Astrocyte of the spinal cord (primary cell): ENCODE measurements at regions not wholly inside any gene's neighbourhood (a gene's known extent, or its start where the extent isn't known, plus 50 kb on each side); places are given as distances from the start of the nearest gene placed in this dataset.
A peak's percentile ranks its signal among the peaks of the same experiment; 100 is the strongest.
"Not testable (repeated sequence)": the region's sequence is repeated elsewhere in the genome, so short reads cannot be mapped to it uniquely, and the experiment has no call there.

Source experiments
- DNase-seq: peaks from one replicate; pipeline ENCODE4 v3.0.0; 2011; ENCODE audit warnings: low read depth, low spot score
- H3K4me3 ChIP-seq: 2 replicates; pipeline ENCODE4 v1.5.1; 2011; ENCODE audit warnings: low read depth, mild to moderate bottlenecking, low read length, moderate library complexity
- in situ Hi-C: cut with HindIII; loops from 2 replicates; pipeline ENCODE4 v1.10.0; 2017; ENCODE audit warnings: low sequenced_read_pairs
- TF ChIP-seq, protein P1 (sequence below): IDR thresholded peaks from 2 replicates; pipeline ENCODE4 v1.5.1; 2012; ENCODE audit warnings: low read depth, mild to moderate bottlenecking, low read length, inconsistent platforms

DNA sequence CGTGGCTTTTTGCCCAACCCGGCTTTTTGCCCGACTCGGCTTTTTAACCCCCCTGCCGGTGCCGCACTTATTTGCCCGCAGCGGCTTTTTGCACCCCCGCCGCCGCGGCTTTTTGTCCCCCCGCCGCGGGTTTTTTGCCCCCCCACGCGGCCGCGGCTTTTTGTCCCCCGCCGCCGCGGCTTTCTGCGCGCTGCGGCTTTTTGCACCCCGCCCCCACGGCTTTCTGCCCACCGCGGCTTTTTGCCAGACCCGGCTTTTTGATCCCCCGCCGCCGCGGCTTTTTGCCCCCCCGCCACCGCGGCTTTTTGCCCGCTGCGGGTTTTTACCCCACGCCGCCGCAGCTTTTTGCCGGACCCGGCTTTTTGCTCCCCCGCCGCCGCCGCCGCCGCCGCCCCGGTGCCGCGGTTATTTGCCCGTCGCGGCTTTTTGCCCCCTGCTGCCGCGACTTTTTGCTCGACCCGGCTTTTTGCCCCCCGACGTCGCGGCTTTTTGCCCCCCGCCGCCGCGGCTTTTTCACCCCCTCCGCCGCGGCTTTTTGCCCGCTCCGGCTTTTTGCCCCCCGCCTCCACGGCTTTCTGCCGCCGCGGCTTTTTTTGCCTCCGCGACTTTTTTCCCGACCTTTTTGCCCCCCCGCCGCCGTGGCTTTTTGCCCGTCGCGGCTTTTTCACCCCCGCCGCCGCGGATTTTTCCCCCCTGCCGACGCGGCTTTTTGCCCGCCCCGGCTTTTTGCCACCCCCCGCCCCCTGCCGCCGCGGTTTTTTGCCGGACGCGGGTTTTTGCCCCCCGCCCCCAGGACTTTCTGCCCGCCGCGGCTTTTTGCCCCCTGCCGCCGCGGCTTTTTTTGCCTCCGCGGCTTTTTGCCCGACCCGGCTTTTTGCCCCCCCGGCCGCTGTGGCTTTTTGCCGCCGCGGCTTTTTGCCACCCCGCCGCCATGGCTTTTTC is 2786.5 kb downstream of the RPIA start:
- H3K4me3 ChIP-seq: peak overlapping the region; percentile 35
- DNase-seq: peak; percentile 25
- in situ Hi-C loops: no loop called here
- TF ChIP-seq, protein P1, sequence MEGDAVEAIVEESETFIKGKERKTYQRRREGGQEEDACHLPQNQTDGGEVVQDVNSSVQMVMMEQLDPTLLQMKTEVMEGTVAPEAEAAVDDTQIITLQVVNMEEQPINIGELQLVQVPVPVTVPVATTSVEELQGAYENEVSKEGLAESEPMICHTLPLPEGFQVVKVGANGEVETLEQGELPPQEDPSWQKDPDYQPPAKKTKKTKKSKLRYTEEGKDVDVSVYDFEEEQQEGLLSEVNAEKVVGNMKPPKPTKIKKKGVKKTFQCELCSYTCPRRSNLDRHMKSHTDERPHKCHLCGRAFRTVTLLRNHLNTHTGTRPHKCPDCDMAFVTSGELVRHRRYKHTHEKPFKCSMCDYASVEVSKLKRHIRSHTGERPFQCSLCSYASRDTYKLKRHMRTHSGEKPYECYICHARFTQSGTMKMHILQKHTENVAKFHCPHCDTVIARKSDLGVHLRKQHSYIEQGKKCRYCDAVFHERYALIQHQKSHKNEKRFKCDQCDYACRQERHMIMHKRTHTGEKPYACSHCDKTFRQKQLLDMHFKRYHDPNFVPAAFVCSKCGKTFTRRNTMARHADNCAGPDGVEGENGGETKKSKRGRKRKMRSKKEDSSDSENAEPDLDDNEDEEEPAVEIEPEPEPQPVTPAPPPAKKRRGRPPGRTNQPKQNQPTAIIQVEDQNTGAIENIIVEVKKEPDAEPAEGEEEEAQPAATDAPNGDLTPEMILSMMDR: no peak

DNA sequence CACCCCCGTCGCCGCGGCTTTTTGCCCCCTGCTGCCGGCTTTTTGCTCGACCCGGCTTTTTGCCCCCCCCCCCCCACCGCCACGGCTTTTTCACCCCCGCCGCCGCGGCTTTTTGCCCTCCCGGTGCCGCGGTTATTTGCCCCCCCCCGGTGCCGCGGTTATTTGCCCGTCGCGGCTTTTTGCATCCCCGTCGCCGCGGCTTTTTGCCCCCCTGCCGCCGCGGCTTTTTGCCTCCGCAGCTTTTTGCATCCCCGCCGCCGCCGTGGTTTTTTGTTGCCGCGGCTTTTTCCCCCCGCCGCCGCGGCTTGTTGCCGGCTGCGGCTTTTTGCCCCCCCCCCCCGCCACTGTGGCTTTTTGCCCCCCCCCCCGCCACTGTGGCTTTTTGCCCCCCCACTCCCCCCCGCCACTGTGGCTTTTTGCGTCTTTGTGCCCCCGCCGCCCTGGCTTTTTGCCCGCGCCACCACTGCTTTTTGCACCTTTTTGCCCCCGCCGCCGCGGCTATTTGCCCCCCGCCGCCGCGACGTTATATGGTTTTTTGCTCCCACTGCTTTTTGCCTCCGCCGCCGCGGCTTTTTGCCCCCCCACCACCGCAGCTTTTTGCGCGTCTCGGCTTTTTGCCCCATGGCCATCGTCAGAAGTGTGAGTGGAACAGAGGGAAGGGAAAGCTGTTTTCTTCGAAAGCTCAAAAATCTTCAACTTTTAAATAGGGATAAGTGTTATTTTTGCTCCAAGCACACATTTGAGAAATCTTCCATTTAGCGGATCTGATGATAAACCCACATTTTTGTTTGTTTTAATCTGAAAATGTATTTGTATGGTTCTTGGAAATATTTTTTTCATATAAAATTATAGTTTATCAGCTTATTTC is 2787.6 kb downstream of the RPIA start:
- in situ Hi-C loops: not testable (repeated sequence)
- peak; percentile 27 for DNase-seq

DNA sequence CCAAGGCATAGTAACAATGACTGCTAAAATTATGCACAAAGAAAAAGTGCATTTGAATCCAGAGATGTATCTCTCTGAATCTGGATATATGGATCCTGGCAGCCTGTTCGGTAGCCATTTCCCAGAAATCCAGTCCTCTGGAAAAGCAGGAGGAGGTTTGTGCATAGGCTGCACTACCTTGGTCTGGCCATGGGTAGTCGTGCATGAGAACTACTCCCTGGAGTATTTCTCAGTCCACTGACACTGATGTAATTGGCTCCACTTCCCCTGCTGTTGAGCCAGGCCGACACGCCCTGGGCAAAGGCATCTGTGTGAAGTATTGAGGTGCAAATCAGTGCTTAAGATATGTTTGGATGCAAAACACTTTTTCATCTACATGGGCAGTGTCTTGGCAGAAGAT is 2793.8 kb downstream of the RPIA start:
- in situ Hi-C loops, DNase-seq, H3K4me3 ChIP-seq: not testable (repeated sequence)

More for the DNA sequence above, 2787.6 kb downstream of the RPIA start:
- H3K4me3 ChIP-seq: peak overlapping the region; percentile 18

DNA sequence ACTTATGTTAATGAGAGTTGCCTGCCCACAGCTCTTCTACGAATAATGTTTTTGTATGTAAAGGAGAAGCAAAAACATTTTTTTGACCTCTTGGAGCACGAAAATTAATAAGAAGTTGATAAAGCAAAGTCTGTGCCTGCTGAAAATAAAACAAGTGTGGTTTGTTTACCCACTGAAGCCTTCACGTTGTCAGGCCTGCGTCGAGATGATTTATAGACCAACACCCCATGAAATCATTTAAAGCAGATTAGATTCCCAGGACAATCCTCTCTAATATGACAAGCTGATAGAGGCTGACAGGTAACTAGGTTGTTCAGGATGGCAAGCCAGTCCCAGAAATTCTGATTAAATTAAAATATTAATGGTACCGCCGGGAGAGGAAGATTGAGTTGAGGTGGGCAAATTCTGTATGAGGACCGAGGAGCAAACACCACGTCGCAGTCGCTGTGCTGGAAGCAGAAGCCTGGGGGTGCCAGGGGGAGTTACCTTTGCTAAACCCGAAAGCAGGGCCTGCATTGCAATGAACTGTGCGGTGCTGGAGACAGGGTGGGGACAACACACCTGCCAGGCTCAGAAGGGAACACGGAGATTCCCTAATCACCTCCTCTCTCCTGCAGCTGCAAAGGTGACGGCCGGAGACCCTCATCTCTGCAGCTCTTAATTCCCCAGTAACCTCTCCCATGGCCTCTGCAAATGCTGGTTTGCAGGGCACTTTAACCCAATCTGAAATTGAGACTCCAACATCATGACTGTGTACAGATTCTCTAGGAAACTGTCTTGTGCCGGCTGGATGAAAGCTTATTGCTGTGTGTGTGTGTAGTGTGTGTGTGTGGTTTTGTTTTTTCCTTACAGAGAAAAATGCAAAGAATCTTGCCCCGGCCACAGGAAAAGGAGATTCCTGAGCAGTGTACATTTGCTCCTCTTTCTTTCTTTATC is 2805.9 kb downstream of the RPIA start:
- H3K4me3 ChIP-seq, DNase-seq, in situ Hi-C loops: not testable (repeated sequence)

DNA sequence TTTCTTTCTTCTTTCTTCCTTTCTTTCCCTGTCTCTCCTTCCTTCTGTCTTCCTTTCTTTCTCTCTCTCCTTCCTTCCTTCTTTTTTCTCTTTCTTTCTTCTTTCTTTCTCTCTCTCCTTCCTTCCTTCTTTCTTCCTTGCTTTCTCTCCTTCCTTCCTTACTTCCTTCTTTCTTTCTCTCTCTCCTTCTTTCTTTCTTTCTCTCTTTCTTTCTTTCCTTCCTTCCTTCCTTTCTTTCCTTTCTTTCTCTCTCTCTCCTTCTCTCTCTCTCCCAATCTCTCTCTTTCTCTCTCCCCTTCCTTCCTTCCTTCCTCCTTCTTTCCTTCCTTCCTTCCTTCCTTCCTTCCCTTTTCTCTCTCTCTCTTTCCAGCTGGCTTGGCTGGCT is 2806.6 kb downstream of the RPIA start:
- in situ Hi-C loops, H3K4me3 ChIP-seq: not testable (repeated sequence)

DNA sequence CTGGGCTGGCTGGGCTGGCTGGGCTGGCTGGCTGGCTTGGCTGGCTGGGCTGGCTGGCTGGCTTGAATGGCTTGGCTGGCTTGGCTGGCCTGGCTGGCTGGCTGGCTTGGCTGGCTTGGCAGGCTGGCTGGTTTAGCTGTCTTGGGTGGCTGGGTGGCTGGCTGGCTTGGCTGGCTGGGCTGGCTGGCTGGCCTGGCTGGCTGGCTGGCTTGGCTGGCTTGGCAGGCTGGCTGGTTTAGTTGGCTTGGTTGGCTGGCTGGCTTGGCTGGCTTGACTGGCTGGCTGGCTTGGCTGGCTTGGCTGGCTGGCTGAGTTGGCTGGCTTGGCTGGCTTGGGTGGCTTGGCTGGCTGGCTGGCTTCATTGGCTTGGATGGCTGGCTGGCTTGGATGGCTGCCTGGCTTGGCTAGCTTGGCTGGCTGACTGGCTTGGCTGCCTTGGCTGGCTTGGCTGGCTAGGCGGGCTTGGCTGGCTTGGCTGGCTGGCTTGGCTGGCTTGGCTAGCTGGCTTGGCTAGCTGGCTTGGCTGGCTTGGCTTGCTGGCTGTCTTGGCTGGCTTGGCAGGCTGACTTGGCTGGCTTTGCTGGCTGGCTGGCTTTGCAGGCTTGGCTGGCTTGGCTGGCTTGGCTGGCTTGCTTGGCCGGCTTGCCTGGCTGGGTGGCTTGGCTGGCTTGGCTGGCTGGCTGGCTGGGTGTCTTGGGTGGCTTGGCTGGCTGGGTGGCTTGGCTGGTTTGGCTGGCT is 2807.2 kb downstream of the RPIA start:
- in situ Hi-C loops, H3K4me3 ChIP-seq, DNase-seq: not testable (repeated sequence)

More for the DNA sequence above, 2806.6 kb downstream of the RPIA start:
- not testable (repeated sequence) for DNase-seq

DNA sequence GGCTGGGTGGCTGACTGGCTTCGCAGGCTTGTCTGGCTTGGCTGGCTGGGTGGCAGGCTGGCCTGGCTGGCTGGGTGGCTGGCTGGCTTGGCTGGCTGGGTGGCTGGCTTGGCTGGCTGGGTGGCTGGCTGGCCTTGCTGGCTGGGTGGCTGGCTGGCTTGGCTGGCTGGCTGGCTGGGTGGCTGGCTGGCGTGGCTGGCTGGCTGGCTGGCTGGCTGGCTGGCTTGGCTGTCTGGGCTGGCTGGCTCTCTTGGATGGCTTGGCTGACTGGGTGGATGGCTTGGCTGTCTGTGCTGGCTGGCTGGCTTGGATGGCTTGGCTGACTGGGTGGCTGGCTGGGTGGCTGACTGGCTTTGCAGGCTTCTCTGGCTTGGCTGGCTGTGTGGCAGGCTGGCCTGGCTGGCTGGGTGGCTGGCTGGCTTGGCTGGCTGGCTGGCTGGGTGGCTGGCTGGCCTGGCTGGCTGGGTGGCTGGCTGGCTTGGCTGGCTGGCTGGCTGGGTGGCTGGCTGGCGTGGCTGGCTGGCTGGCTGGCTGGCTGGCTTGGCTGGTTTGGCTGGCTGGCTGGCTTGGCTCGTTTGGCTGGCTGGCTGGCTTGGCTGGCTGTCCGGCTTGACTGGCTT is 2808.1 kb downstream of the RPIA start:
- in situ Hi-C loops, DNase-seq, H3K4me3 ChIP-seq: not testable (repeated sequence)

DNA sequence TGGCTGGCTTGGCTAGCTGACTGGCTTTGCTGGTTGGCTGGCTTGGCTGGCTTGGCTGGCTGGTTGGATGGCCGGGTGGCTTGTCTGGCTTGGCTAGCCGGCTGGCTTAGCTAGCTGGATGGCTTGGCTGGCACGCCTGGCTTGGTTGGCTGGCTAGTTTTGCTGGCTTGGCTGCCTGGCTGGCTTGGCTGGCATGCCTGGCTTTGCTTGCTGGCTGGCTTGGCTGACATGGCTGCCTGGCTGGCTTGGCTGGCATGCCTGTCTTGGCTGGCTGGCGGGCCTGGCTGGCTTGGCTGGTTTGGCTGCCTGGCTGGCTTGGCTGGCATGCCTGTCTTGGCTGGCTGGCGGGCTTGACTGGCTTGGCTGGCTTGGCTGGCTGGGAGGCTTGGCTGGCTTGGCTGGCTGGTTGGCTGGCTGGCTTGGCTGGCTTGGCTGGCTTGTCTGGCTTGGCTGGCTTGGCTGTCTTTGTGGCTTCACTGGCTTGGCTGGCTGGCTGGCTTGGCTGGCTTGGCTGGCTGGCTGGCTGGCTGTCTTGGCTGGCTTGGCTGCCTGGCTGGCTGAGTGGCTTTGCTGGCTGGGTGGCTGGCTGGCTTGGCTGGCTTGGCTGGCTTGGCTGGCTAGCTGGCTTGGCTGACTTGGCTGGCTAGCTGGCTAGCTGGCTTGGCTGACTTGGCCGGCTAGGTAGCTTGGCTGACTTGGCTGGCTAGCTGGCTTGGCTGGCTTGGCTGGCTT is 2808.9 kb downstream of the RPIA start:
- H3K4me3 ChIP-seq, DNase-seq, in situ Hi-C loops: not testable (repeated sequence)

DNA sequence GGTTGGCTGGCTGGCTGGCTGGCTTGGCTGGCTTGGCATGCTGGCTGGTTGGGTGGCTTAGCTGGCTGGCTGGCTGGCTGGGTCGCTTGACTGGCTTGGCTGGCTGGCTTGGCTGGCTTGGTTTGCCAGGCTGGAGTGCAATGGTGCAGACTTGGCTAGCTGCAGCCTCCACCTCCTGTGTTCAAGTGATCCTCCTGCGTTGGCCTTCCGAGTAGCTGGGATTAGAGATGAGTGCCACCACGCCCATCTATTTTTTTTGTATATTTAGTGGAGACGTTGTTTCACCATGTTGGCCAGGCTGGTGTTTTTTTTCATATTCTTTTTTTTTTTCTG is 2809.5 kb downstream of the RPIA start:
- H3K4me3 ChIP-seq, in situ Hi-C loops, DNase-seq: not testable (repeated sequence)

DNA sequence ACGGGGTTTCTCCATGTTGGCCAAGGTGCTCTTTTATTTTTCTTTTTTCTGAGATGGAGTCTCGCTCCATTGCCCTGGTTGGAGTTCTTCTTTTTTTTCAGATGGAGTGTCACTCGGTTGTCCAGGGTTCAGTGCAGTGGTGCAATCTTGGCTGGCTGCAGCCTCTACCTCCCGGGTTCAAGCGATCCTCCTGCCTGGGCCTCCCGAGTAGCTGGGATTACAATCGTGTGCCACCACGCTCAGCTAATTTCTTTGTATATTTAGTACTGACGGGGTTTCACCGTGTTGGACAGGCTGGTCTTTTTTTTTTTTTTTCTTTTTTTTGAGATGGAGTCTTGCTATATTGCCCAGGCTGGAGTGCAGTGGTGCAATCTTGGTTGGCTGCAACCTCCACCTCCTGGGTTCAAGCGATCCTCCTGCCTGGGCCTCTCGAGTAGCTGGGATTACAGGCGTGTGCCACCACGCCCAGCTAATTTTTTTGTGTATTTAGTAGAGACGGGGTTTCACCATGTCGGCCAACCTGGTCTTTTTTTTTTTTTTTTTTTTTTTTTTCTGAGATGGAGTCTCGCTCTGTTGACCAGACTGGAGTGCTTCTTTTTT is 2810.1 kb downstream of the RPIA start:
- DNase-seq, H3K4me3 ChIP-seq, in situ Hi-C loops: not testable (repeated sequence)

DNA sequence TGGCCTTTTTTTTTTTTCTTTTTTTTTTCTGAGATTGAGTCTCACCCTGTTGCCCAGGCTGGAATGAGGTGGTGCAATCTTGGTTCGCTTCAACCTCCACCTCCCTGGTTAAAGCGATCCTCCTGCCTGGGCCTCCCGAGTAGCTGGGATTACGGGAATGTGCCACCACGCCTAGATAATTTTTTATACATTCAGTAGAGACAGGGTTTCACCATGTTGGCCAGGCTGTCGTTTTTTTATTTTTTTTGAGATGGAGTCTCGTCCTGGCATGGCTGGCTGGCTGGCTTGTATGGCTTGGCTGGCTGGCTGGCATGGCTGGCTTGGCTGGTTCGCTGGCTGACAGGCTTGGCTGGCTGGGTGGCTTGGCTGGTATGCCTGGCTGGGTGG is 2812.1 kb downstream of the RPIA start:
- in situ Hi-C loops, DNase-seq: not testable (repeated sequence)

DNA sequence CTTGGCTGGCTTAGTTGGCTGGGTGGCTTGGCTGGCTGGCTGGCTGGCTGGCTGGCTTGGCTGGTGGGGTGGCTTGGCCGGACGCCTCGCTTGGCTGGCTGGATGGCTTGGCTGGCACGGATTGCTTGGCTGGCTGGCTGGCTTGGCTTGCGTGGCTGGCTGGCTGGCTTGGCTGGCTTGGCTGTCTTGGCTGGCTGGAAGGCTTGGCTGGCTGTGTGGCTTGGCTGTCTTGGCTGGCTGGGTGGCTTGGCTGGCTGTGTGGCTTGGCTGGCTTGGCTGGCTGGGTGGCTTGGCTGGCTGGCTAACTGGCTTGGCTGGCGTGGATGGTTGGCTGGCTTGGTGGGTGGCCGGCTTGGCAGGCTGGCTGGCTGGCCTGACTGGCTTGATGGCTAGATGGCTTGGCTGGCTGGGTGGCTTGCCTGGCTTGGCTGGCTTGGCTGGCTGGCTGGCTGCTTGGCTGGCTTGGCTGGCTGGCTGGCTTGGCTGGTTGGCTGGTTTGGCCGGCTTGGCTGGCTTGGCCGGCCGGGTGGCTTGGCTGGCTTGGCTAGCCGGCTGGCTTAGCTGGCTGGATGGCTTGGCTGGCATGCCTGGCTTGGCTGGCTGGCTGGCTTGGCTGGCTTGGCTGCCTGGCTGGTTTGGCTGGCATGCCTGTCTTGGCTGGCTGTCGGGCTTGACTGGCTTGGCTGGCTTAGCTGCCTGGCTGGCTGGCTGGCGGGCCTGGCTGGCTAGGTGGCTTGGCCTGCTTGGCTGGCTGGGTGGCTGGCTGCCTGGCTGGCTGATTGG is 2812.7 kb downstream of the RPIA start:
- in situ Hi-C loops, DNase-seq, H3K4me3 ChIP-seq: not testable (repeated sequence)

More for the DNA sequence above, 2812.1 kb downstream of the RPIA start:
- H3K4me3 ChIP-seq: not testable (repeated sequence)

DNA sequence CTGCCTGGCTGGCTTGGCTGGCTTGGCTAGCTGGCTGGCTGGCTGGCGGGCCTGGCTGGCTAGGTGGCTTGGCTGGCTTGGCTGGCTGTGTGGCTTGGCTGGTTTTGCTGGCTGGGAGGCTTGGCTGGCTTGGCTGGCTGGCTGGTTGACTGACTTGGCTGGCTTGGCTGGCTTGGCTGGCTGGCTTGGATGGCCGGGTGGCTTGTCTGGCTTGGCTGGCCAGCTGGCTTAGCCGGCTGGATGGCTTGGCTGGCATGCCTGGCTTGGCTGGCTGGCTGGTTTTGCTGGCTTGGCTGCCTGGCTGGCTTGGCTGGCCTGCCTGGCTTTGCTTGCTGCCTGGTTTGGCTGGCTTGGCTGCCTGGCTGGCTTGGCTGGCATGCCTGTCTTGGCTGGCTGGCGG is 2817.3 kb downstream of the RPIA start:
- H3K4me3 ChIP-seq, DNase-seq, in situ Hi-C loops: not testable (repeated sequence)
